Mesothelial cell of epicardium (in vitro differentiated cells): ENCODE measurements at regions not wholly inside any gene's neighbourhood (a gene's known extent, or its start where the extent isn't known, plus 50 kb on each side); places are given as distances from the start of the nearest gene placed in this dataset.

Source experiments
- DNase-seq, 2 experiments: peaks; one replicate each; pipeline ENCODE4 v3.0.0; 2021; ENCODE audit warnings: low spot score in 2 of 2; ENCODE audit not compliant: unreplicated experiment in 2 of 2
- H3K27ac Mint-ChIP-seq: 2 replicates; pipeline ENCODE4 v1.8.0; 2021; ENCODE audit warnings: mixed read lengths
- H3K27me3 Mint-ChIP-seq: 2 replicates; pipeline ENCODE4 v1.8.0; 2021; ENCODE audit warnings: low read depth, mixed read lengths
- H3K36me3 Mint-ChIP-seq: 2 replicates; pipeline ENCODE4 v1.8.0; 2021; ENCODE audit warnings: mixed read lengths
- H3K4me1 Mint-ChIP-seq: 2 replicates; pipeline ENCODE4 v1.8.0; 2021; ENCODE audit warnings: mixed read lengths
- H3K4me3 Mint-ChIP-seq: 2 replicates; pipeline ENCODE4 v1.8.0; 2021; ENCODE audit warnings: mild to moderate bottlenecking, moderate library complexity, mixed read lengths
- H3K9me3 Mint-ChIP-seq: 2 replicates; pipeline ENCODE4 v1.8.0; 2021; ENCODE audit warnings: mixed read lengths
- TF ChIP-seq, protein P1 (sequence below): fragments of 200-600 bp; sonication (generic); IDR thresholded peaks from one replicate; pipeline ENCODE4 v1.5.0; 2021; ENCODE audit warnings: antibody characterized with exemption; ENCODE audit not compliant: unreplicated experiment

- TF ChIP-seq, protein P1, sequence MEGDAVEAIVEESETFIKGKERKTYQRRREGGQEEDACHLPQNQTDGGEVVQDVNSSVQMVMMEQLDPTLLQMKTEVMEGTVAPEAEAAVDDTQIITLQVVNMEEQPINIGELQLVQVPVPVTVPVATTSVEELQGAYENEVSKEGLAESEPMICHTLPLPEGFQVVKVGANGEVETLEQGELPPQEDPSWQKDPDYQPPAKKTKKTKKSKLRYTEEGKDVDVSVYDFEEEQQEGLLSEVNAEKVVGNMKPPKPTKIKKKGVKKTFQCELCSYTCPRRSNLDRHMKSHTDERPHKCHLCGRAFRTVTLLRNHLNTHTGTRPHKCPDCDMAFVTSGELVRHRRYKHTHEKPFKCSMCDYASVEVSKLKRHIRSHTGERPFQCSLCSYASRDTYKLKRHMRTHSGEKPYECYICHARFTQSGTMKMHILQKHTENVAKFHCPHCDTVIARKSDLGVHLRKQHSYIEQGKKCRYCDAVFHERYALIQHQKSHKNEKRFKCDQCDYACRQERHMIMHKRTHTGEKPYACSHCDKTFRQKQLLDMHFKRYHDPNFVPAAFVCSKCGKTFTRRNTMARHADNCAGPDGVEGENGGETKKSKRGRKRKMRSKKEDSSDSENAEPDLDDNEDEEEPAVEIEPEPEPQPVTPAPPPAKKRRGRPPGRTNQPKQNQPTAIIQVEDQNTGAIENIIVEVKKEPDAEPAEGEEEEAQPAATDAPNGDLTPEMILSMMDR, result no peak
- no peaks in the 10 kb centered on the region for H3K36me3 Mint-ChIP-seq
- DNase-seq, result peak in 1 of 2 experiments; percentile 34
- H3K4me3 Mint-ChIP-seq, result no peak overlapping the region
- peaks cover 19% of the 10 kb centered on the region for H3K27me3 Mint-ChIP-seq
- H3K4me1 Mint-ChIP-seq, result peaks cover 21% of the 10 kb centered on the region
- no peaks in the 10 kb centered on the region for H3K9me3 Mint-ChIP-seq
- H3K27ac Mint-ChIP-seq, result no peak overlapping the region
Observed at GRCh38 chr14:101116065-101116464, 212.5 kb upstream of the RTL1 start.

DNA sequence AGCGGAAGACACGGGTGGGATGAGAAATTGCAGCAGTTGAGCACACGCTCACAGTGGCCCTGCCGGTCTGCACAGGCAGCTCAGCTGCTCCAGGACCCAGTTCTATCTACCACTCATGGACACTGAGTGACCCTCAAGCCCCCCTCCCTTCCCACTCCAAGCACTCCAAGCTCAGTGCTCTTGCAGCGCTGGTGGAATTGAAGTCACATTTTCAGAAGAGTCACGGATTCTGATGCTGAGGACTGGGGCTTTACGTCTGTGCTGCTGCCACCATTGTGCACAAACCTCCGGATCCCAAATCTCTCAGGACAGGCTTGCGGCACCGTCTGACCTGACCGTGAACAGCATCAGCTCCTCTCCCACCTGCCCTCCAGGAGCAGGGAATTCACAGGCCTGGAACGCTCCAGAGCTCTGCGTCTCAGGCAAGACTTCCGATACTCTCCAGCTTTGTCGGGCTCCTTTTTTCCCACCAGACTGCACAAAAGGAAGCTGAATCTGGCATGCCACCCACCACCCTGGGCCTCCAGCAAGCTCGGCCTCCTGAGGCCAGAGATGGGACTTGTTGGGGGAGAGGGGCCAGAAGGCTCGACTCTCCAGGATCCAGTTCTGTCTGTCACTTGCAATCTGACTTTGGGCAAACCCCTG, 213.1 kb upstream of the RTL1 start:
- TF ChIP-seq, protein P1, result no peak
- Mint-ChIP-seq H3K4me3 (no peak overlapping the region), H3K4me1 (peaks cover 21% of the 10 kb centered on the region), H3K27me3 (peaks cover 19% of the 10 kb centered on the region), H3K9me3 (no peaks in the 10 kb centered on the region), H3K27ac (no peak overlapping the region), H3K36me3 (no peaks in the 10 kb centered on the region)
- DNase-seq, result no peak

GRCh38 chr14:101117543-101117942, 214.0 kb upstream of the RTL1 start:
- no peaks in the 10 kb centered on the region for H3K36me3 Mint-ChIP-seq
- H3K9me3 Mint-ChIP-seq, result no peaks in the 10 kb centered on the region
- H3K4me3 Mint-ChIP-seq, result no peak overlapping the region
- no peak for DNase-seq
- TF ChIP-seq, protein P1, result no peak
- no peak overlapping the region for H3K27ac Mint-ChIP-seq
- H3K4me1 Mint-ChIP-seq, result peaks cover 21% of the 10 kb centered on the region
- H3K27me3 Mint-ChIP-seq, result peaks cover 19% of the 10 kb centered on the region

DNA sequence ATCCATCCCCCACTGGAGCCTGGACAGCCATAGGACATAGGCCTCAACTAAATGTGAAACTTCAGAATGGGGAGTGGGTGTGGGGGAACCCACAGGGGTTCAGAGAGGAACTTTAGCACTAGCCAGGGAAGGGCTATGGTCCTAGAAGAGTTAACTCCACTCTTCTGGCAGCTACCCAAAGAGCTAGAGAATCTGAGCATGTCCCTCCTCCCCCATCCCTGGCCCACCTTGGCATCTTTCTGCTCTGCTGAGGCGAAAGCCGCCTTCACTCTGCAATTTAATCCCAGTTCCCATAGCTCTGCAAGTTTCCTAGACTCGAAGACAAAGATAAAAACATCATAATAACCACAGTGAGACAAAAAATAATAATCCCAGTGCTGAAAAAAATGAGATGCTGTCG, 214.7 kb upstream of the RTL1 start:
- Mint-ChIP-seq H3K4me3 (no peak overlapping the region), H3K27me3 (peaks cover 21% of the 10 kb centered on the region), H3K9me3 (no peaks in the 10 kb centered on the region), H3K4me1 (peaks cover 22% of the 10 kb centered on the region), H3K36me3 (no peaks in the 10 kb centered on the region), H3K27ac (peak overlapping the region; percentile 39)
- TF ChIP-seq, protein P1, result no peak
- DNase-seq, result peak in 1 of 2 experiments; percentile 37

GRCh38 chr14:101118746-101119591, 215.4 kb upstream of the RTL1 start:
- peak in 1 of 2 experiments; percentile 37 for DNase-seq
- Mint-ChIP-seq H3K4me3 (no peak overlapping the region), H3K36me3 (no peaks in the 10 kb centered on the region), H3K27me3 (peaks cover 21% of the 10 kb centered on the region), H3K27ac (peak overlapping the region; percentile 47), H3K9me3 (no peaks in the 10 kb centered on the region), H3K4me1 (peaks cover 28% of the 10 kb centered on the region)
- TF ChIP-seq, protein P1, result no peak
